ENCODE measurements at regions not wholly inside any gene's neighbourhood (a gene's known extent, or its start where the extent isn't known, plus 50 kb on each side); places are given as distances from the start of the nearest gene placed in this dataset.

DNA sequence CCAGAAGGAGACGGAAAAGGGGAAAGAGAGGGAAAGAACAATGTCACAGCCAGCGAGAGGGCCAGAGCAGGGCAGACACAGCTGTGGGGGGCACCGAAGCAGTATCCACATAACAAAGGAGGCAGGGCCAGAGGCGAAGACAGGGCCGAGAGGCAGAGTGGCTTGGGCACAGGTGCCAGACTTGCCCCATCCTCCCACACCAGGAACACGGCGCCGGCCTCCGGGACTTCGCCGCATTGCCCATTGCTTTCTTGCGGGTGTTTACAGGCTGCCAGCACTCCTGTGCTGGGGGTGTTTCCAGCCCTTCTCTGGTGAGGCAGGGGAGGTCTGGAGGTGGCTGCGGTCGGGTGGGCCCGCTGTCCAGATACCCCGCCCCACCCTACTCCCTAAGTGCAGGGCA lies 78.0 kb downstream of the ENGASE start:
- DNase-seq (ENCODE audit: low spot score) (no peak), ATAC-seq (ENCODE audit: low FRiP score) (no peak)
- TF ChIP-seq, protein P1, sequence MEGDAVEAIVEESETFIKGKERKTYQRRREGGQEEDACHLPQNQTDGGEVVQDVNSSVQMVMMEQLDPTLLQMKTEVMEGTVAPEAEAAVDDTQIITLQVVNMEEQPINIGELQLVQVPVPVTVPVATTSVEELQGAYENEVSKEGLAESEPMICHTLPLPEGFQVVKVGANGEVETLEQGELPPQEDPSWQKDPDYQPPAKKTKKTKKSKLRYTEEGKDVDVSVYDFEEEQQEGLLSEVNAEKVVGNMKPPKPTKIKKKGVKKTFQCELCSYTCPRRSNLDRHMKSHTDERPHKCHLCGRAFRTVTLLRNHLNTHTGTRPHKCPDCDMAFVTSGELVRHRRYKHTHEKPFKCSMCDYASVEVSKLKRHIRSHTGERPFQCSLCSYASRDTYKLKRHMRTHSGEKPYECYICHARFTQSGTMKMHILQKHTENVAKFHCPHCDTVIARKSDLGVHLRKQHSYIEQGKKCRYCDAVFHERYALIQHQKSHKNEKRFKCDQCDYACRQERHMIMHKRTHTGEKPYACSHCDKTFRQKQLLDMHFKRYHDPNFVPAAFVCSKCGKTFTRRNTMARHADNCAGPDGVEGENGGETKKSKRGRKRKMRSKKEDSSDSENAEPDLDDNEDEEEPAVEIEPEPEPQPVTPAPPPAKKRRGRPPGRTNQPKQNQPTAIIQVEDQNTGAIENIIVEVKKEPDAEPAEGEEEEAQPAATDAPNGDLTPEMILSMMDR (IDR thresholded peaks at IDR 0.05): no peak

DNA sequence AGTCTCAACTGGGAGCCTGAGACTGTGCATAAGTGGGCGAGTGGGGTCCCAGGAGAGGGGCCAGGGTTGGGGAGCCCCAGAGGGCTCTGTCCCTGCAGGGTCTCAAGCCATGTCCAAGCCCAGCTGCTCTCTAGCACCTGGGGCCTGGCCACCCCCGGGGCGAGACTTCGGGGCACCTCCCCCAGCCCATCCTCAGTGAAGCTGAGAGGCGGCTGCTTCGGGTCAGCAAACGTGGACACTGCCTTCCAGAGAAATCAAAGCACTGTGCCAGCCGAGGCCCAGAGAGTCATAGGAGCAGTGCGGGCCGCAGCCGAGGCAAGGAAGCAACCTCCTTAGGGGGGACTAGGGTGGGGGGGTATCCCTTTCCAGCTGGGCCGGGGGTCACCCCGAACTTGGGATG lies 77.5 kb downstream of the ENGASE start:
- TF ChIP-seq, protein P1 (IDR thresholded peaks at IDR 0.05): no peak
- ATAC-seq (ENCODE audit: low FRiP score): no peak
- DNase-seq (ENCODE audit: low spot score): no peak

DNA sequence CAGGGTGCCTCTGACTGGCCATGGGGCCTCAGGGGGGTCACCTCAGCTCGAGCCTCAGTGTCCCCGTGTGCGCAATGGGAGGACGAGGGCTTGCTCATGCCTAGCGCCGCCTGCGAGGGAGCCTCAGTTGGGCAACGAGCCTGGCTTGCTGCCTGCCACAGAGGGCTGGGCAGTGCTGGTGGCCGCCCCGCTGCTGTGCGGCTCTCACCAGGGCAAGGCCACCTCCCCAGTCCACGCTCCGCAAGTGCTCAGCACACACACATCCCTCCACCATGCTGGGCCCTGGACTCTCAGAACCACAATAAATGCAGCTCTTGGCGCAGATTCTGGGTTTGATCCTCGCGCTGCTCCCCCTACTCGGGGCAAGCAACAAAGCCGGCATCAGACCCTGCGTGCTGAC lies 76.2 kb downstream of the ENGASE start:
- TF ChIP-seq, protein P1 (IDR thresholded peaks at IDR 0.05): no peak
- ATAC-seq (ENCODE audit: low FRiP score) (no peak), DNase-seq (ENCODE audit: low spot score) (no peak)

DNA sequence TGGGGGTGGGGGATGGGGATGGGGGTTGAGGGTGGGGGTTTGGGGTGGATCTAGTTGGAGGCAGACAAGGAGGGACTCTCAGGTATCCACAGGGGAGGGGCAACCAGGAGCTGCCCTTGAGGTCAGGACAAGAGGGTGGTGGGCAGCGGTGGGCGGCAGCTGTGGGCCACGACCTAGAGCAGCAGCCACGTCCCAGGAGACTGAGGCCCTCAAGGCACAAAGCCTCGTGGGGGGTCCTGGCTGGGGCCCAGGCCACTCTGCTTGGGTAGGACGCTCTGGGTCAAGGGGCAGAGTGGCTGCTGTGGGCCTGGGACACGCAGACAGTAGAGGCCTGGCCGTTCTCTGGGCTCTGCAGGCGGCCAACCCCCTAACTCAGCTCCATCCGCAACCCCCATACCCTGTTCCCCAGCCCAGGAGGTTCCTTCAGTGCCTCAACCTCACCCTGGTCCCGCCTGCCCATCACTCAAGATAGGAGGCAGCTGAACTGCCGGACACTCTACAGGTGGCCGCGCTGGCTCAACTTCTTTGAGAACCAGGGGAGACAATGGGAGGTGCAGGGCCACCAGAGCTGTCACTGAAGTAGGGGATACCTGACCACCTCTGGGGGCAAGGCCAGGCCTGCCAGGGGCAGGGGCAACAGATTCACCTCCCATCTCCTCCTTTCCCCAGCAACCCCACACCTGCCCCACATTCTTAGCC lies 75.6 kb downstream of the ENGASE start:
- TF ChIP-seq, protein P1 (IDR thresholded peaks at IDR 0.05): no peak
- ATAC-seq (ENCODE audit: low FRiP score): no peak
- DNase-seq (ENCODE audit: low spot score): no peak

DNA sequence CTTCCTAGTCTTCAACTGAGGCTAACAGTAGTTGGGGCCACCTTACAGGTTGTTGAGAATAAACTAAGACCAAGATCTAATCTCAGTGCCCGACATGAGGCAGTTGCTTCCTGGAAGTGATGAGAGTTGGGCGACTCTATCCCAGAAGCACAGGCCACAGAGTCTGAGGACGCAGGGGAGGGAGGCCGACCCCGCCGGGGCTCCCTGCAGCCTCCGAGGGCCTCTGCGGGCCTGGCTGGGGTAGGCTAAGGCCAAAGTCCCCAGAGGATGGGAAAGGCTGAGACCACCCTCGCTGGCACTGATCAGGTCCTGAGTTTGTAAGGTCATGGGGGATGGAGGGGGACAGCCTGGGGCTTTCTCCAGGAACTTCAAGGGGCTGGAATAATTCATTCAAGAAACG lies 74.0 kb downstream of the ENGASE start:
- no peak for DNase-seq (ENCODE audit: low spot score)
- no peak for ATAC-seq (ENCODE audit: low FRiP score)
- TF ChIP-seq, protein P1 (IDR thresholded peaks at IDR 0.05): no peak

DNA sequence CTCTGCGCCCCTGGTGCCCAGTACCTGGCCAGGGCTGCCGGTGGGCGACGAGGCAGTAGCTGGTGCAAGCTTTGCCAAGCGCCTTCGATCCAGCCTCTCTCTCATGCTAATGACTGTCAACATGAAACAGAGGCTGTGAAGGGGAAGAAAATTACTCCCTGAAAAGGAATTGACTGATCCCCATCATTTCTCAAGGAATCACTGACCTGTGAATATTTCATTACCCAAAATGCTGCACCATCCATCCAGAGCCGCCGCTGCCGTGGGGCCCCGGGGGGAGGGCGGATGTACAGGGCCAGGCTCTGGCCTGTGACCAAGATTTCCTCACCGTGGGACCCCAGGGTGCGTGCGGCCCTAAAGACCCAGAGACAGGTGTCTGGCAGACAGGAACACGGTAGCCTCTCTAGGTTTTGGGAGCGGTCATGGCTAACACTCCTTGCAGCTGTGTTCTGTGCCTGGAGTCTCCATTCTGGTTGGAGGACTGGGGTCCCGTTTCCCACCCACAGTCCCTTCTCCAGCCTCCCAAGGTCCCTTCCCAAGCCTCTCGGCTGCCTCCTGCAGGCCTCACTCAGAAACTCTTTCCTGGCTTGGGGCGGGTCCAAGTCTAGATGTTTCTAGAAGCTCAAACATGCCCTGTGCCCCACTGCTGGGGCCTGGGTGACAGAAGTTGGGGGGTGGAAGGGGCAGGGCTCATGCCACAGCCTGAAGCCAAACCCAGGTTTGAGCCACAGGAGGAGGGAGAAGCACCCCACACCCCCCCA lies 73.3 kb downstream of the ENGASE start:
- TF ChIP-seq, protein P1 (IDR thresholded peaks at IDR 0.05): no peak
- ATAC-seq (ENCODE audit: low FRiP score): no peak

DNA sequence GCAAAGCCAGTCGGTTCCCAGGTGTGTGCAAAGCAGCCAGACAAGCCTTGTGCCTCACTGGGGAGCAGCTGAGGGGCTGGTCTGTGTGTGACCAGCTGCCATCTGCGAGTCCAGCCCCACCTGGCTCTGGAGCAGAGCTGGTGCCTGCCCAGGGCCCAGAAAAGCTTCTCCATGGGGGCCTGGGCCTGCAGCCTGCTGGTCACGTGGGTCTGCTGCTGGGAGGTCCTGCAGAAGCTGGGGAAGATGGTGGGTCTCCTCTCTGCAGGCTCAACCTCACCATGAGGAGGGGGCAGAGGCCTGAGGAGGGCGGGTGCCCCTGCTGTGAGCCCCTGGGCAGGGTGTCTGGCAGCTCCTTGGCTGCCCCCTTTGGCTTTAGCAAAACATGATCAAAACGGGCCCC lies 71.9 kb downstream of the ENGASE start:
- no peak for ATAC-seq (ENCODE audit: low FRiP score)

More for the DNA sequence above, 73.3 kb downstream of the ENGASE start:
- DNase-seq (ENCODE audit: low spot score): no peak

More for the DNA sequence above, 71.9 kb downstream of the ENGASE start:
- DNase-seq (ENCODE audit: low spot score): no peak
- TF ChIP-seq, protein P1 (IDR thresholded peaks at IDR 0.05): no peak
